Activated CD8-positive, alpha-beta memory T cell treated with anti-CD3 and anti-CD28 coated beads for 36 hours (primary cell): ENCODE measurements at regions not wholly inside any gene's neighbourhood (a gene's known extent, or its start where the extent isn't known, plus 50 kb on each side); places are given as distances from the start of the nearest gene placed in this dataset.

ENCODE experiments used
- CTCF ChIA-PET: fragments of 350-600 bp; sonication (Branson Sonifier 250); formaldehyde crosslinking; loops from one replicate; lab custom pipeline; 2021; ENCODE audit warnings: antibody characterized with exemption; lab: Charles Lee
- POLR2A ChIA-PET: fragments of 350-600 bp; sonication (Branson Sonifier 250); formaldehyde crosslinking; loops from one replicate; lab custom pipeline; 2021; ENCODE audit warnings: antibody characterized with exemption; lab: Charles Lee

DNA sequence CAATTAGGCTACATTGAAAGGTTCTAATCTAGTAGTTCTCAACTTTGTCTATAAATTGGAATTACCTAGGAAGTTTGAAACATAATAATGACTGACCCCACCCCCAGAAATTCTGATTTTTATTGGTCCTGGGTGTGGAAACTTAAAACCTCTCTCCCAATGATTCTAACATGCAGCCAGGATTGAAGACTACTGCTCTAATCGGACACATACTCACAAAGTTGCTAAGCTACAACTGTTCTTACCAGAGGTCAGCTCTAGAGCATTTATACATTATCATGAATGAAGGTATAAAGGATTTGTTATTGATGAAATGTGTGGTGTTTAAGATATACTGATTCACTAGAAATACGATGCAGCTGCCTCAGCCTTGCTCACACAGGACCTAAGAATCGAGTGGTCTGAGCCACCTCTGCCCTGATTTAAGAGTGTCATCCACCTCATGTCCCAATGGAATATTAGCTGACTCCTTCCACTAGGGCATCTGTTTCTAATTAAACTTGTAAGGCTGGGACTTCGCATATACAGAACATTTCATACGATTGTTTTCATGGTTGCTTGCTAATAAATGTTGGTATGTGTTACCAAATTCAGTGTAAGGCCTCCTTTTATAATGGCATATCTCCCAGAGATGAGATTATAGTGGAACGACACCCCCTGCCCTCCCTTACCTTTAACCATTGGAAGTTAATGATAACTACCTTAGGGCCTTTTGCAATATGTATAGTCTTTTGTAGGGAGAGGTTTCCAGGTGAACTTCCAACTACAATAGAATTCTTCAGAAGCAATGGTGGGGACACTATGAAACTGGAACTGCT is 410.8 kb upstream of the PDE3A start:
- ChIA-PET CTCF (no interaction called here), POLR2A (no interaction called here)

DNA sequence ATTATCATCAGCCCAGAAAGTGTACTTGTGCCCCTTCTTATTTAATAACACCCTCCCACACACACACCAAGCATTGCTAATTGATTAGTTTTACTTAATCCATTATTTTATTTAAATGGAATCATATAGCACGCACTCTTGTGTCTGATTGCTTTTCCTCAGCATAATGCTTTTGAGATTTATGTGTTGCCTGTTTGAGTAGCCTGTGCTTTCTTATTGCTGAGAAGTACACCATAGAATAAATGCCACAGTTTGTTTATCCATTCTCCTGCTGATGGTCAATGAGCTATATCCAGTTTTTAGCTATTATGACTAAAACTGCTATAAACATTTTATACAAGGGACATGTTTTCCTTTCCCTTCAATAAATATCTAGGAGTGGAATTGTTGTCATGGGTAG is 409.9 kb upstream of the PDE3A start:
- ChIA-PET POLR2A (no interaction called here), CTCF (no interaction called here)

DNA sequence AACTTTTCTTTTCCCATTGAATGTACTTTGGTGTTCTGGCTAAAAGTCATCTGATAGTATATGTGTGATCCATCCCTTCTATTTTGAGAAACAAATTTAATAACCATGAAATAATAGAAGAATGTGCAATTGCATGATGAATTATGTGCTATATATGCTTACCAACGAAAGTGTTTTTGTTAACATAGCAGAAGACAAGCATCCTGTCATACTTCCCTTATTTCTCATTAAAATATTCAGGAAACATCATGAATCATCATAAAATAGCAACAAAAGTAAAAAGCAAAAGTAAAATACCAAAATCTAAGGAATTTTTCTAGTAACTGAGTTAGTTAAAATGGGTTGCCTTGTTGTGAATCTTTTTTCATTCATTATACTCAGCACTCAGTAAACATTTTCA is 409.0 kb upstream of the PDE3A start:
- ChIA-PET CTCF (no interaction called here), POLR2A (no interaction called here)

DNA sequence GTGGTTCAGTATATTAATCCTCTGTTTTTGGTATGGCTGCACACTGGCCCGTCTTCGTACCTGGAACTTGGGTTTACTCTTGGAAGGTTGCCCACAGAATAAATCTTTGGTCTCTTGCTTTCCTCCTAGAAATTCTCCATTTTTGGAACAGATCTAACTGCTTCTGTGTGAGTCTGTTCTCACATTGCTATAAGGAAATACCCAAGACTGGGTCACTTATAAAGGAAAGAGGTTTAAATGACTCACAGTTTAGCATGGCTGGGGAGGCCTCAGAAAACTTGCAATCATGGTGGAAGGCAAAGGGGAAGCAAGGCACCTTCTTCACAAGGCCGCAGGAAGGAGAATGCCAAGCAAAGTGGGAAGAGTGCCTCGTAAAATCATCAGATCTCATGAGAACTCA is 407.8 kb upstream of the PDE3A start:
- POLR2A ChIA-PET, result no interaction called here
- CTCF ChIA-PET, result no interaction called here

DNA sequence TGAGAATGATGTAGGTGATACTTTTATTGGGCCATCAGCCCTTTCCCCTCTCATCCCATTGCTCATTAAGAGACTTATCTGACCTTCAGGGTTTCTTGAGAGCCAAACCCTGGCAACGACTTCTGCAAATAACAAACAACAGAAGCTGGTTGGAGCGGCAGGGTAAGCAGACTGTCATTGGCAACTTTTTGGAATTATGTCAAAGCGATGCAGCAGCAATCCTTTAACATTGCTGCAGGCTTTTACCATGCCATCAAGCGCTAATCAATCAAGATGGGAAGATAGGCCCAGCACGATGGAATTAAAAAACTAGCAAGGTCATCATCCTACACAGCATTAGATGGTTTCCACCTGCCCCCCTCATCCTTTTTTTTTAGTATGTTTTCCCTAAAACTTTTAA is 406.1 kb upstream of the PDE3A start:
- CTCF ChIA-PET, result no interaction called here
- POLR2A ChIA-PET, result no interaction called here

DNA sequence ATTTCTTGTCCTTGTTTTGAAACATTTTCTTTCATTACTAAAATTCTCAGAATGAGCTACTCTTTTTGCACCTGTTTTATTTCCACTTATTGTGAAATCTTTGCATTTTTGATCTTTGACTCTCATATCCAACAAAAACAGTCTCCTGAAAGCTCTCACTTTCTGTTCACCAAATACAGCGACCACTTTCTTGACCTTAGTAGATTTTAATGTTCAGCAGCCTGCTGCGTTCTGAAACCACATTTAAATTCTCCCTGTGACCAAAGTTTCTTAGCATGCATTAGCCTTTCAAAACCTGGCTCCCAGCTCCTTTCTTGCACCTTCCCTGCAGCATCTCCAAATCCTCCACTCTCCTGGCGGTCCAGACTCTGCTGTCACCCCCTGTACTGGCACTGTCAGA is 404.4 kb upstream of the PDE3A start:
- ChIA-PET POLR2A (no interaction called here), CTCF (no interaction called here)

DNA sequence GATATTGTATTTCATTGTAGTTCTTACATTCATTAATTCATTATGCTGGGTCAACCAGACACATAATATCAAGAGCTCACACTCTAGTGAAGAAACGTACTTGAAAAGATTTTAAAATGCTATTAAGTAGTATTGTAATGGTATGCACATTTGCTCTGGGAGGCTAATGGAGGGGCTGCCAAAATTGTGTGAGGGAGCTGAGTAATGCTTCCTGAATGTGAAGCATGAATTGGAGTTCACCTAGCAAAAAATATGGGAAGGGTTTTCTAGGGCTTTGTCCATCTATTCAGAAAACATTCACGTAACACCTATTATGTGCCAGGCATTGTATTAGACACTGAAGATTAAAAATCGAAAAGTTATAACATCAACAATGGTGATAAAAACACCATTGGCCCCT is 403.8 kb upstream of the PDE3A start:
- ChIA-PET POLR2A (no interaction called here), CTCF (no interaction called here)

DNA sequence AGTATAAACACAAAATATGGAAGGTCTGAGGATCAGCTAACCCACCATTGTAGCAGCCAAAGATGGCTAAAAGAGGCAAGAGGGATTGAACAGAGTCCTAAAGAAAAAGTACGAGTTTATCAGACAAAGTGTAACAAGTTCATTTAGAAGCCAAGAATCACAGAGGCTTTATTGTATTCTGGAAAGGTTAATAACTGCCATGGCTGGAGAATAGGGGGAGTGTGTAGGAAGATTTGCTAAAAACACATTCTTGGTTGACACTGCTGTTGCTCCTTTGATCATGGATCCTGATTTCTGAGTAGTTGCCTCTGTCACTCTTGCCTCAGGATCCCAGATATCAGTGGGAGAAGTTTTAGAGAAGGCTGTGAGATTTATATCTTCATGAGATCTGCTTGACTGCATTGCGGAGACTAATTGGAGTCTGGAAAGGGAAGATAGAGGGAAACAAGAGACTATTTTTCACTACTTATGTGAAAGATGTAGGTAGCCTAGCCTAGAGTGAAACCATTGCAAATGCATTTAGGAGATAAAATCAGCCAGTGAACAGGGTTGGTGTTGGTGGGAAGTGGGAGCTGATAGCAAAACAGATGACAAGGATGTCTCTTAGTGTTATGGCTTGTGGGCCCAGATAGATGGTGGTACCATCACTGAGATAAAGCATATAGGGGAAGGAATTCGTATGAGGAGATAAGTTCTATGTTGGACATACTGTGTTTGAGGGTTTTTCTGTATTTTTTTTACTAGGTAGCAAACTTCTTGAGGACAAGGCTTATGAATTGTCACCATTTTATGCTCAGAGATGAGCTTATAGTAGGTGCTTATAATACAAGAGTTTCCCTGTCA is 402.9 kb upstream of the PDE3A start:
- POLR2A ChIA-PET, result no interaction called here
- CTCF ChIA-PET, result interaction anchor here (0.6 kb wide), 1 partner anchor 38 kb away, joined by 5 read pairs; no protein-coding TSS in a partner anchor

DNA sequence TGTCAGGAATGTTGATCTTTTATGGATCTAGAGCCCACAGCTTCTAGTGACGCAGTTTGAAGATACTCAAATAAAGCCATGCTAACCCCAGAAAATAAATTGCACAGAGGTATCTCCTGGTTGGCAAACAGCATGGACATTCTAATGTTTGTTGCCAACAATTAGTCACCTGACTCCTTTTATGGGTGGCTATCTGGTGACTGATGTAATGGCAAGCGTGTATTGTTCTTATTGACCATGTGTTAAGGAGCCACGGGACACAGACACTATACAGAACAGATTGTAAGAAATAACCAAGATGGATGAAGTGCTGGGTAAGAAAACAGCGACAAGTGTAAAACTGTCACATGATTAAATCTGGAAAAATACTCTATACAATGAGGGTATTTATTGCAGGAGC is 401.3 kb upstream of the PDE3A start:
- POLR2A ChIA-PET, result no interaction called here
- CTCF ChIA-PET, result no interaction called here

DNA sequence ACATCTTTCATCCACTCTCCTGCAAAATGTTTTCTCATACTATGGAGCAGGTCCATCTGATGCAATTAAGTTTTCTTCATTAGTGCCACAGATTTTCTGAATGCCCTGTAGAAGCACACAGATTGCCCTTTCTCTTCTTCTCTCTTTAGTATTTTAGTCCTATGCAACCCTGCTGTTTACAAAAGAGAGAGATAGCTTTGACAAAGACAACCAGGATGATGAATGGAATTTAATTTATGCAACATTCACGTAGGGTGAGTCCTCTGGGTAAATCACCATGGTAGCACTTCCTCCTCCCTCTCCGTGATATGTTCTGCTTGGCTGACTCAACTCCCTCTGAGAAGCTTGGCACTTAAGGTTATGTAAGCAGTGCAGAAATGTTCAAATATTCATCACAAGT is 400.9 kb upstream of the PDE3A start:
- CTCF ChIA-PET, result no interaction called here
- POLR2A ChIA-PET, result no interaction called here

DNA sequence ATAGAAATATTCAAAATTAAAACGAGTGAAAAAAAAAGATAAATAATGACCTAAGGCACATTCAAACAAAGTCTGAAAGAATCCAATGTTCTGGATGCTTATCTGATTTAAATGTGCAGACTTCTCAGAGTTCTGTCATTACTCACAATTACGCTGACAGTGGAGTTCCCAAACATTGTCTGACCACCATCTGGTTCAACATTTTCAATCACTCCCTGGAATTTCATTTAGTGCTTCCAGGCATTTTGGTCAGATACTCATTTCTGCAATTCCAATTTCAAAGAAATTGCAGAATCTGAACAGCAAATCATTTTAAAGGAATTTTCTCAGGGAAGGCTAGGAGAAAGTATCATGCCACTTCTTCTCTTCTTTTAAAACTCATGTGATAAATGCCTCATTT is 398.2 kb upstream of the PDE3A start:
- CTCF ChIA-PET, result no interaction called here
- POLR2A ChIA-PET, result no interaction called here

DNA sequence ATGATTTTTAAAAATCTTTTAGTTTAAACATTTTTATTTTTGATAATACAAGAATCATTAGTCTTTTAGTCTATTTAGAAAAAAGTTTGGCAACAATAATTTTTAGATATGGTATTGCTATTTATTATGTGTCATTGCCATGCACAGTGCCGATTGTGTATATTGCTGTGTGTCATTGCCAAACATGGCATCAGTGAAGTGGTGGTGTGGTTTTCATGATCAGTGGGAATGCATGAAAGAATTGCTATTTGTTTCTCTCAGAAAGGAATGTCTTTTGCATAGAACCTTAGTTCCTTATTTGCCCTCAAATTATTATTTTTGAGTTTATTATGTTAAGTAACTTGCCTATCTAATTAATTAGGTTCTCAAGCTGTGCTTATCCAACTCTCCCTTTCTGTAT is 397.5 kb upstream of the PDE3A start:
- CTCF ChIA-PET, result no interaction called here
- POLR2A ChIA-PET, result no interaction called here

DNA sequence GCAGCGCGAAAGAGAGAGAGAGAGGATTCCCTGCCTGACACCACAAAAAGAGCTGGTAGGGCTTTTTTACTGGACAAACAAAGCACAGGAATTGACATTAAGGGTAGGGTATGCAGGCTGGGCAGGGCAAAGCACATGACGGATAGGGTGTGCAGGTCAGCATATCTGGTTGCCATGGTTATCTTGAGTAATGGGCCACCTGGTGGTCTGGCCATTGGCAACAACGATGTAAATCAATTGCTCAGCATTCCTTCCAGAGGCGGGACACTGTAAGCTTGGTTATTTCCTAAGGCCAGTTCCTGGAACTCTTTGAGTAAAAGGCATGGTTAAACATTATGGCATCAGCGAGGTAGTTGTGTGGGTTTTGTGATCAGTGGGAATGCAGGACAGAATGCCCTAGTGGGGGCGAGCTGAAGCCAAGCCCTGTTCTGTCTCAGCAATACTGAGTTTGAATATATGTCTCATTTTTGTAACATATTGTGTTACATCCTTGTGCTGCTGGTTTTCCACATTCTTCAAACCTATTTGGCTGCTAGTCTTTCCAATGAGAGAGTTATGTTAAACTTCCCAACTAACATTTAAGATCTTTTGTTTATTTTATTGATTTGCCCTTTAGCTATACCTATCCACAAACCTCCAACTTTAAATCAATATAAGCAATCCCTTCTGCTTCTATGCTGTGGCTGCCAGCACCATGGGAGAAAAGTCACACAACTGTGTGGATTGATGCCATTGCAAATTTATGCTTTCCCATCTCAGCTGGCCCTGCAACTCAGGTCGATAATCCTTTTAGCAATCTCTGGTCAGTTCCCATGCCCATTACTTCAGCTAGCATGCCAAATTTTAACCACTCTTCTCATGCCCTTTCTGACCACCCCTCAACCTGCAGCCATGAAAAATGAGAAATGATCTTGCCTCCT is 396.7 kb upstream of the PDE3A start:
- ChIA-PET CTCF (no interaction called here), POLR2A (no interaction called here)

DNA sequence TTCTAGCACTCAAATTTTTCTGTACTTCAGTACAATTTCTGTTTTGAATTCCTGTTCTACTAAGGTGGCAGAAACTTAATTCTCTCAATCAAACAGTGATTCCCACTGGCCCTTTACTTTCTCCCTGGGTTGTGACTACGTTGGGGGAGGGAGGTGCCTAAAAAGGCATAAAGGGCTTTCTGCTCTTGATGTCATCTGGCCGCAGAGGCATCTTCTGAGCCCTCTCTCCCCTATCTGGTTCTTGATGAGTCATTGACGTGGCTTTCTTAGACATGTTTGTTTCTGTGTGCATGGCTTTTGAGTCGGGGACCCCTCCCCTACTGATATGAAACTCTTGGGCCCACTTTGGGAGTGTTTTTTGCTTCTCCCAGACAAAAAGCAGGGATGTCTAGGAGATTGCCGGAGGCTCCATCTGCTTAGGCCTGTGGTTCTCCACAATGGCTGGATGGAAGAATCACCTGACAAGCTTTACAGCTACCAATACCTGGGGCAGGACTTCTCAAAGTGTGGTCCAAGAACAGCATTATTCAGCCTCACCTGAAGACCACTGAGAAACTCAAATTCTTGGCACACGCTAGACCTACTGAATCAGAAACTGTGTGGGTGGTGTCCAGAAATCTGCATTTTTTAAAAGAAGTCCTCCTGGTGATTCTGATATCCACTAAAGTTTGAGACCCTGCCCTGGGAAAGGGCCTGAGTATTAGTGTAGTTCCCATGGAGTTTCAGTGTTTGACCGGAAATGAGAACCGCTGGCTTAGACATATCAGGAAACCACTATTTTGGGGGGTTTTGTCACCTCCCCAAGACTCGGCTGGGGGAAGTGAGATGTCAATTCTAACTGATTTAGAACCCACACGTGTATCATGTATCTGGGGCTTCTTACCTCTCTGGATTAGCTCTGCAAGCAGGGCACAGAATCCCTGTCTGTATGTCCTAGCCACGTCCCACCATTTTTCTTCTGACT is 395.7 kb upstream of the PDE3A start:
- ChIA-PET POLR2A (no interaction called here), CTCF (no interaction called here)

DNA sequence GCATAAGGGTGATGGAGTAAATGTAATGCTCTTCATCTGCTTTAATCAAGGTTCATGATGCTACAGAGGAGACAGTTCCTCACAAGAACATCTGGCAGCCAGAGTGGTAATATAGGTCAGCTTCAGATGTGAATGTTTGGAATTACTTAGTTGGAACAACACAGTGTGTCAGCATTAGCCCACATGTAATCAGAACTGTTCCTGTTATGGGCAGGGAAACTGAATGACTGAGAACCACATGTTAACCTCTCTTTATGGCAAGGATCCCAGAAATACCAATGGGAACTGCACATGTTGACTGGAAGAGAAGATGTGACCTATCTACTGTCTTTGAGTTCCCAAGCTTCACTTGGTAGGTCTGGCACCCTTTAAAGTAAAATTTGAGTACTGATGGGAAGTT is 390.1 kb upstream of the PDE3A start:
- POLR2A ChIA-PET, result no interaction called here
- CTCF ChIA-PET, result no interaction called here

DNA sequence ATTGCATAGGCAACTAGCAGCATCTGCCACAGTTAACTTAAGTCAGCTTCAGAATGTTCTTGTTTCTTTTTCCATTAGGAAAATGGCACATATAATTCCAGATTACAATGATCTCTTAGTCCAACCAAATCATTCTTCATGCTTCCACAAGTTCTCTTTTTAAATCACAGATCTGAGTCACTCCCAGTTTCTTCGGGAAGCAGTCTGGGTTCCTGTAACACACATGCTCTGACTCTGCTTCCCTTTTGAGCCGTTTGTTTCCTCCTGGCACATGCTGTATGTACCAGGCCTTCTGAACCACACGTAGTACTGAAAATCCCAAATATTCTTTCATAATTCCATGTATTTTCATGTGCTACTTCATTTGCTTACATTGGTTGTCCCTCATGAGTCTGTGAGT is 388.8 kb upstream of the PDE3A start:
- POLR2A ChIA-PET, result no interaction called here

DNA sequence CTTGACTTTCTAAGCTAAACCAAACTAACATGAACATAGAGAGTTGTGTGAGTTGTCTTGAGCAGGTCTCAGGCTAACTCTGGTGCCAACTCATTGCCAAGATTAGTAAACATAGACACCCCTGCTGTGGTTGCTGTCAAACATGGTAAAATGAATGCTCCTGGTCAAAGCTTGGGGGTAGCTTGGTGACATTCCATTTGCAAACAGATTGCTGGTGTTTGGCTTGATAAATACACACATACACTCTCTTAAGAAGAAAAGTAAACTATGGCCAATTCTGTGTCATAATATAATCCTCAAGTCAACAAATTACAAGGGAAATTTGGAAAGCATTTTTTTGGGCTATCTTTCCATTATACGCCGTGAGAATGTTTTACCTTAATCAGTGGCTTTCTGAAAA is 386.4 kb upstream of the PDE3A start:
- ChIA-PET POLR2A (no interaction called here), CTCF (no interaction called here)

More for the DNA sequence above, 388.8 kb upstream of the PDE3A start:
- CTCF ChIA-PET, result no interaction called here

DNA sequence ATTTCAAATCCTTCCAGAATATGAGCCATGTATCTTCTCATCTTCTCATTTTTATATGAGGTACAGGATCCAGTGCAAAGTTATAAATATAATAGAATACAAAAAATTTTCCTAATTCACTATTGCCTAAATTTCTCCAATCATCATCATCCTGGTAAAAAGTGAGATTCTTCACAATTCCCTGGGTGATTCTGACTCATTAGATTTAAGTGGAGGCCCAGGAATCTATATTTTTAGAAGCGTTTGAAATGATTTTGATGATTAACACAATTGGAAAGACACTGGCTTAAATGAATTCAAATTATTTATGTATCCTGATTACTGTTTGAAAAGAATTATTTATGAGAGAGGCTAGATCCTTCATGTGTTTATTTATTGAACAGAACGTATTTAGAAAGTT is 380.3 kb upstream of the PDE3A start:
- ChIA-PET CTCF (no interaction called here), POLR2A (no interaction called here)

DNA sequence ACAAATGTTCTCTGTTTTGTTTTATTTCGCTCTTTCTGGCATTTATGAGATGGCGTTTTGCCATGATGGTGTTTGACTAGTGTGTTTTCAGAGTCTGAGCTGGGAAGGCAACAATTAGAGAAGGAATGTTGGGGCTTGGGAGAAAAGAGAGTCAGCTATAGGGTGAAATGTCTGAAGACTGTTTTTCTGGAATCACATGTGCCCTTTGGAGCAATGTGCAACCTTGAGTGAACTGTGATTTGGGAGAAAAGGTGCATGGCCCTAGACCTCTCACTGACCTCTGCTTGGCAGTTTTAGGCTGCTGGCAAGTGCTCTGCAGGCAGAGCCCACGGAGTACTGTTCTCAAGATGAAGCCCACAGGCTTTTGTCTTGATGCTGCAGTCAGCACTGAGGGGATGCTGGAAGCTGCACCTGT is 379.9 kb upstream of the PDE3A start:
- ChIA-PET POLR2A (no interaction called here), CTCF (no interaction called here)
